ENCODE measurements at regions not wholly inside any gene's neighbourhood (a gene's known extent, or its start where the extent isn't known, plus 50 kb on each side); places are given as distances from the start of the nearest gene placed in this dataset.

DNA sequence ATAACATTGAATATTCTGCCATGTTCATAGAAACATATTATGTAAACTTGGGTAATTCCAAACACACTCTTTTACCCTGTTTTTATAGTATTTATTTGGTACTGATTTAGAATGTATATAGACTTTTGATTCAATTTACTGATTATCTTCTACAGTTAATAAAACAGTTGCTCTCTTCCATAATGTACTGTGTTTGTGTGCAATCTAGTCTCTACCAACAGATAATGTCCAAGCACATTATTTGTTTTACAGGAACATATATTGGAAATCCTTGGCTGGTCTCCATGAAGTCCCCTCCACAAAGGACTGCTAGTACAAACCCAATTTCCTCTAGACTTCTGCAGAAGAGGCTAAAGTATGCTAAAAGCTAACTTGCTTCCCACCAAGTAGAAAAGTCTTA lies 386.6 kb downstream of the RND3 start:
- H3K4me1 ChIP-seq, result no peaks in the 10 kb centered on the region
- no peak overlapping the region for H3K4me3 ChIP-seq (ENCODE audit: low read depth, low read length)
- DNase-seq, result no peak
- H3K27me3 ChIP-seq, result no peaks in the 10 kb centered on the region
- H3K9me3 ChIP-seq, result no peaks in the 10 kb centered on the region
- TF ChIP-seq, protein P1, sequence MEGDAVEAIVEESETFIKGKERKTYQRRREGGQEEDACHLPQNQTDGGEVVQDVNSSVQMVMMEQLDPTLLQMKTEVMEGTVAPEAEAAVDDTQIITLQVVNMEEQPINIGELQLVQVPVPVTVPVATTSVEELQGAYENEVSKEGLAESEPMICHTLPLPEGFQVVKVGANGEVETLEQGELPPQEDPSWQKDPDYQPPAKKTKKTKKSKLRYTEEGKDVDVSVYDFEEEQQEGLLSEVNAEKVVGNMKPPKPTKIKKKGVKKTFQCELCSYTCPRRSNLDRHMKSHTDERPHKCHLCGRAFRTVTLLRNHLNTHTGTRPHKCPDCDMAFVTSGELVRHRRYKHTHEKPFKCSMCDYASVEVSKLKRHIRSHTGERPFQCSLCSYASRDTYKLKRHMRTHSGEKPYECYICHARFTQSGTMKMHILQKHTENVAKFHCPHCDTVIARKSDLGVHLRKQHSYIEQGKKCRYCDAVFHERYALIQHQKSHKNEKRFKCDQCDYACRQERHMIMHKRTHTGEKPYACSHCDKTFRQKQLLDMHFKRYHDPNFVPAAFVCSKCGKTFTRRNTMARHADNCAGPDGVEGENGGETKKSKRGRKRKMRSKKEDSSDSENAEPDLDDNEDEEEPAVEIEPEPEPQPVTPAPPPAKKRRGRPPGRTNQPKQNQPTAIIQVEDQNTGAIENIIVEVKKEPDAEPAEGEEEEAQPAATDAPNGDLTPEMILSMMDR (IDR thresholded peaks at IDR 0.05; ENCODE audit: low read depth, low read length), result no peak
- H3K36me3 ChIP-seq, result no peaks in the 10 kb centered on the region

GRCh38 chr2:150100336-150100735 lies 387.1 kb downstream of the RND3 start:
- Histone ChIP-seq H3K4me1 (no peaks in the 10 kb centered on the region), H3K27me3 (no peaks in the 10 kb centered on the region), H3K9me3 (no peaks in the 10 kb centered on the region), H3K4me3 (ENCODE audit: low read depth, low read length) (no peak overlapping the region), H3K36me3 (no peaks in the 10 kb centered on the region)
- TF ChIP-seq, protein P1 (IDR thresholded peaks at IDR 0.05; ENCODE audit: low read depth, low read length), result no peak
- no peak for DNase-seq

- H3K4me1 ChIP-seq, result no peaks in the 10 kb centered on the region
- H3K9me3 ChIP-seq, result no peaks in the 10 kb centered on the region
- no peak overlapping the region for H3K4me3 ChIP-seq (ENCODE audit: low read depth, low read length)
- no peak for DNase-seq
- H3K36me3 ChIP-seq, result no peaks in the 10 kb centered on the region
- TF ChIP-seq, protein P1 (IDR thresholded peaks at IDR 0.05; ENCODE audit: low read depth, low read length), result no peak
- H3K27me3 ChIP-seq, result no peaks in the 10 kb centered on the region
Observed at GRCh38 chr2:150099805-150100204, 387.7 kb downstream of the RND3 start.

- TF ChIP-seq, protein P1 (IDR thresholded peaks at IDR 0.05; ENCODE audit: low read depth, low read length), result no peak
- Histone ChIP-seq H3K4me3 (ENCODE audit: low read depth, low read length) (no peak overlapping the region), H3K36me3 (no peaks in the 10 kb centered on the region), H3K27me3 (no peaks in the 10 kb centered on the region), H3K4me1 (no peaks in the 10 kb centered on the region), H3K9me3 (no peaks in the 10 kb centered on the region)
- no peak for DNase-seq
Observed at GRCh38 chr2:150097901-150098531, 389.5 kb downstream of the RND3 start.

GRCh38 chr2:150097402-150097801 lies 390.1 kb downstream of the RND3 start:
- TF ChIP-seq, protein P1 (IDR thresholded peaks at IDR 0.05; ENCODE audit: low read depth, low read length), result no peak
- DNase-seq, result no peak
- Histone ChIP-seq H3K4me1 (no peaks in the 10 kb centered on the region), H3K27me3 (no peaks in the 10 kb centered on the region), H3K4me3 (ENCODE audit: low read depth, low read length) (no peak overlapping the region), H3K9me3 (no peaks in the 10 kb centered on the region), H3K36me3 (no peaks in the 10 kb centered on the region)

- H3K27me3 ChIP-seq, result no peaks in the 10 kb centered on the region
- TF ChIP-seq, protein P1 (IDR thresholded peaks at IDR 0.05; ENCODE audit: low read depth, low read length), result no peak
- no peak overlapping the region for H3K4me3 ChIP-seq (ENCODE audit: low read depth, low read length)
- no peak for DNase-seq
- no peaks in the 10 kb centered on the region for H3K4me1 ChIP-seq
- no peaks in the 10 kb centered on the region for H3K9me3 ChIP-seq
- H3K36me3 ChIP-seq, result no peaks in the 10 kb centered on the region
Observed at GRCh38 chr2:150095361-150096095, 391.9 kb downstream of the RND3 start.

Measured in BE2C (cell line).